Loucy (cell line): ENCODE measurements at regions not wholly inside any gene's neighbourhood (a gene's known extent, or its start where the extent isn't known, plus 50 kb on each side); places are given as distances from the start of the nearest gene placed in this dataset.

Experiments used
- H2AFZ ChIP-seq: fragments of 200-600 bp; sonication (generic); 2 replicates; pipeline ENCODE4 v1.6.0; 2016; ENCODE audit warnings: antibody characterized with exemption, mild to moderate bottlenecking, low read length, moderate library complexity
- H3F3A ChIP-seq: fragments of 200-600 bp; 2 replicates; pipeline ENCODE4 v1.6.0; 2016; ENCODE audit warnings: antibody characterized with exemption, low read depth, mild to moderate bottlenecking
- H3K27me3 ChIP-seq: fragments of 200-600 bp; sonication (generic); 2 replicates; pipeline ENCODE4 v1.6.1; 2014; ENCODE audit warnings: low read length, mild to moderate bottlenecking; ENCODE audit not compliant: insufficient read depth, poor library complexity, severe bottlenecking
- H3K36me3 ChIP-seq: fragments of 200-600 bp; sonication (generic); 2 replicates; pipeline ENCODE4 v1.6.1; 2016; ENCODE audit warnings: low read length; ENCODE audit not compliant: insufficient read depth
- H3K4me1 ChIP-seq: fragments of 200-600 bp; sonication (generic); 2 replicates; pipeline ENCODE4 v1.5.1; 2014; ENCODE audit warnings: low read length, mild to moderate bottlenecking; ENCODE audit not compliant: insufficient read depth, poor library complexity, severe bottlenecking
- H3K4me2 ChIP-seq: fragments of 200-600 bp; sonication (generic); 2 replicates; pipeline ENCODE4 v1.6.0; 2014; ENCODE audit warnings: antibody characterized with exemption, low read length, low read depth, mild to moderate bottlenecking; ENCODE audit not compliant: poor library complexity, severe bottlenecking
- H3K4me3 ChIP-seq: fragments of 200-600 bp; sonication (generic); 2 replicates; pipeline ENCODE4 v1.5.1; 2014; ENCODE audit warnings: low read length, mild to moderate bottlenecking, mixed read lengths; ENCODE audit not compliant: poor library complexity, severe bottlenecking
- H3K79me2 ChIP-seq: fragments of 200-600 bp; sonication (generic); 2 replicates; pipeline ENCODE4 v1.6.1; 2014; ENCODE audit warnings: low read length; ENCODE audit not compliant: insufficient read depth
- H3K9ac ChIP-seq: fragments of 200-600 bp; sonication (generic); 2 replicates; pipeline ENCODE4 v1.6.0; 2014; ENCODE audit warnings: mild to moderate bottlenecking, low read depth, low read length, moderate library complexity; ENCODE audit not compliant: poor library complexity, severe bottlenecking
- H3K9me2 ChIP-seq: fragments of 200-600 bp; sonication (generic); replicated peaks from 2 replicates; pipeline ENCODE4 v1.6.1; 2016; ENCODE audit warnings: low read depth, low read length, mixed read lengths
- H3K9me3 ChIP-seq: fragments of 200-600 bp; sonication (generic); 2 replicates; pipeline ENCODE4 v1.6.1; 2014; ENCODE audit warnings: mild to moderate bottlenecking, antibody characterized with exemption, low read length, low read depth; ENCODE audit not compliant: insufficient read depth
- H4K20me1 ChIP-seq: fragments of 200-600 bp; sonication (generic); 2 replicates; pipeline ENCODE4 v1.6.0; 2014; ENCODE audit warnings: antibody characterized with exemption, low read length, mild to moderate bottlenecking; ENCODE audit not compliant: insufficient read depth, poor library complexity, severe bottlenecking
- EZH2phosphoT487 ChIP-seq: fragments of 200-600 bp; IDR thresholded peaks from 2 replicates; pipeline ENCODE4 v1.6.1; 2018; ENCODE audit warnings: antibody characterized with exemption, mild to moderate bottlenecking, moderate library complexity, borderline replicate concordance
- TF ChIP-seq, protein P1 (sequence below): fragments of 200-600 bp; sonication (generic); conservative IDR thresholded peaks from 2 replicates; pipeline ENCODE4 v1.5.1; 2014; ENCODE audit warnings: mild to moderate bottlenecking, antibody characterized with exemption, low read length

GRCh38 chr12:127024791-127025190 lies 1242.2 kb upstream of the TMEM132C start:
- H3K36me3 ChIP-seq = no peaks in the 10 kb centered on the region
- H3K79me2 ChIP-seq = no peaks in the 10 kb centered on the region
- no peaks in the 10 kb centered on the region for H3K9me3 ChIP-seq
- no peaks in the 10 kb centered on the region for H3K4me1 ChIP-seq
- H3K9ac ChIP-seq = no peak overlapping the region
- no peaks in the 10 kb centered on the region for H3F3A ChIP-seq
- no peaks in the 10 kb centered on the region for H4K20me1 ChIP-seq
- TF ChIP-seq EZH2phosphoT487 = no peak
- TF ChIP-seq, protein P1, sequence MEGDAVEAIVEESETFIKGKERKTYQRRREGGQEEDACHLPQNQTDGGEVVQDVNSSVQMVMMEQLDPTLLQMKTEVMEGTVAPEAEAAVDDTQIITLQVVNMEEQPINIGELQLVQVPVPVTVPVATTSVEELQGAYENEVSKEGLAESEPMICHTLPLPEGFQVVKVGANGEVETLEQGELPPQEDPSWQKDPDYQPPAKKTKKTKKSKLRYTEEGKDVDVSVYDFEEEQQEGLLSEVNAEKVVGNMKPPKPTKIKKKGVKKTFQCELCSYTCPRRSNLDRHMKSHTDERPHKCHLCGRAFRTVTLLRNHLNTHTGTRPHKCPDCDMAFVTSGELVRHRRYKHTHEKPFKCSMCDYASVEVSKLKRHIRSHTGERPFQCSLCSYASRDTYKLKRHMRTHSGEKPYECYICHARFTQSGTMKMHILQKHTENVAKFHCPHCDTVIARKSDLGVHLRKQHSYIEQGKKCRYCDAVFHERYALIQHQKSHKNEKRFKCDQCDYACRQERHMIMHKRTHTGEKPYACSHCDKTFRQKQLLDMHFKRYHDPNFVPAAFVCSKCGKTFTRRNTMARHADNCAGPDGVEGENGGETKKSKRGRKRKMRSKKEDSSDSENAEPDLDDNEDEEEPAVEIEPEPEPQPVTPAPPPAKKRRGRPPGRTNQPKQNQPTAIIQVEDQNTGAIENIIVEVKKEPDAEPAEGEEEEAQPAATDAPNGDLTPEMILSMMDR = no peak
- H3K4me3 ChIP-seq = no peak overlapping the region
- H3K27me3 ChIP-seq = no peaks in the 10 kb centered on the region
- peaks cover 4% of the 10 kb centered on the region; the same call in 1 of the 2 replicates for H3K9me2 ChIP-seq
- H3K4me2 ChIP-seq = no peak overlapping the region
- H2AFZ ChIP-seq = no peak overlapping the region

- Histone ChIP-seq H2AFZ (no peak overlapping the region), H3K9me2 (peaks cover 4% of the 10 kb centered on the region; the same call in 1 of the 2 replicates), H3K4me1 (no peaks in the 10 kb centered on the region), H3K4me3 (no peak overlapping the region), H3F3A (no peaks in the 10 kb centered on the region), H3K79me2 (no peaks in the 10 kb centered on the region), H3K9me3 (no peaks in the 10 kb centered on the region), H3K4me2 (no peak overlapping the region), H4K20me1 (no peaks in the 10 kb centered on the region), H3K27me3 (no peaks in the 10 kb centered on the region), H3K9ac (no peak overlapping the region), H3K36me3 (no peaks in the 10 kb centered on the region)
- TF ChIP-seq, protein P1 = peak; percentile 26
- TF ChIP-seq EZH2phosphoT487 = no peak
Measured at GRCh38 chr12:127025545-127025944, 1241.4 kb upstream of the TMEM132C start.

DNA sequence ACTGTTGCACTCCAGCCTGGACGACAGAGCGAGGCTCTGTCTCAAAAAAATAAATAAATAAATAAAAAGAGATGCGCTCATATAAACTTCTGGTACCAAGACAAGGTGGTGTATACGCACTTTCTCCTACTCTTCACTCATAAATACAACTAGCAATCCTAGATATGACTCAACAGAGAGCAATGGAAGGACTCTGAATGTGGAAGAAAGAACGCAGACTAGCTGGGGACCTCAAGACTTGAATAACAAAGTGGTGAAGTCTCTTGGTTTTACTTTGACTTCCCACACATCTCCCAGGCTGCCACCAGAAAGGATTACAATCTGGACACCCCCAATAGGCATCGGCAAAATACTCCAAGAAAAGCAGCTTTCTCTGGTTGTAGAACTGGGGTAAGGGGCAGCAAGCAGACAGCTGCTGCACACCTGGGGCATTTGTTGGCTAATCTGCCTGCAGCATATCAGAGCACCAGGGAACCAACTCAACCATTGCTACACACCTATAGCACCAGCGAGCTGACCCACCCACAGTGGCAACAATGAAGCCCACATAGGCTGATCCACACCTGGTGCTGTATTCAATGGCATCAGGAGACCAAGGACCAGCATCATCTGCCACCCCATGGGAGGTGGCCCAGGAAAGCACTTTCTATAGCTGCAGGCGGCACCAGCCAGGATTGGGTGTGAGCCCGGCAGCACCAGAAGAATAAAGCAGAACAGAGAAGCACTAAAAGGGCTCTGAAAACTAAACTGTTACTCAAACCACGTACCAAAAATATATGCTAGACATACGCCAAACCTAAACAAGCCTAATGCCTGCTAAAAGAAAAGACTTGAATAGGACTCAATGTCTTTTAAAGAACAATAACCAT lies 1231.7 kb upstream of the TMEM132C start:
- no peaks in the 10 kb centered on the region for H3F3A ChIP-seq
- TF ChIP-seq EZH2phosphoT487 = no peak
- TF ChIP-seq, protein P1 = no peak
- H3K9me3 ChIP-seq = no peaks in the 10 kb centered on the region
- no peaks in the 10 kb centered on the region for H3K79me2 ChIP-seq
- H3K9ac ChIP-seq = no peak overlapping the region
- H3K4me1 ChIP-seq = no peaks in the 10 kb centered on the region
- no peaks in the 10 kb centered on the region for H3K27me3 ChIP-seq
- no peaks in the 10 kb centered on the region for H3K9me2 ChIP-seq
- H4K20me1 ChIP-seq = no peaks in the 10 kb centered on the region
- H2AFZ ChIP-seq = no peak overlapping the region
- H3K4me2 ChIP-seq = no peak overlapping the region
- no peaks in the 10 kb centered on the region for H3K36me3 ChIP-seq
- no peak overlapping the region for H3K4me3 ChIP-seq
